ENCODE measurements at regions not wholly inside any gene's neighbourhood (a gene's known extent, or its start where the extent isn't known, plus 50 kb on each side); places are given as distances from the start of the nearest gene placed in this dataset.

GRCh38 chr16:16956376-16956775 lies 514.4 kb downstream of the XYLT1 start:
- Histone ChIP-seq H3K36me3 (ENCODE audit: control insufficient read depth, insufficient read depth, low read length) (no peaks in the 10 kb centered on the region), H3K4me3 (replicated peaks in 1 of 4; ENCODE audit: control extremely low read depth in 1 of 4, insufficient read depth in 1 of 4, low read depth in 3 of 4, low read length in 4 of 4) (no peak overlapping the region), H3K4me2 (ENCODE audit: extremely low read depth, insufficient read depth, low read length) (no peak overlapping the region), H3K9ac (ENCODE audit: insufficient read depth, low read length) (no peak overlapping the region), H4K20me1 (ENCODE audit: control insufficient read depth, extremely low read depth, insufficient read depth, low read length) (no peaks in the 10 kb centered on the region), H2AFZ (ENCODE audit: low read length) (no peak overlapping the region), H3K27me3 (ENCODE audit: control insufficient read depth, insufficient read depth, low read length) (no peaks in the 10 kb centered on the region), H3K9me3 (ENCODE audit: control insufficient read depth, insufficient read depth, low read depth, low read length) (no peaks in the 10 kb centered on the region), H3K79me2 (ENCODE audit: control insufficient read depth, insufficient read depth, low read length) (no peaks in the 10 kb centered on the region), H3K27ac (ENCODE audit: insufficient read depth, low read length) (no peak overlapping the region), H3K4me1 (ENCODE audit: control insufficient read depth, extremely low read depth, insufficient read depth, low read length) (no peaks in the 10 kb centered on the region)
- DNase-seq (ENCODE audit: low read depth in 2 of 2): no peak
- TF ChIP-seq EZH2 (IDR thresholded peaks at IDR 0.05; ENCODE audit: low read length, missing control alignments) (no peak), CTCF (conservative IDR thresholded peaks at IDR 0.05 in 1 of 2, IDR thresholded peaks at IDR 0.05 in 1 of 2; ENCODE audit: low read depth in 1 of 2, low read length in 2 of 2) (no peak)

- Histone ChIP-seq H3K27me3 (ENCODE audit: control insufficient read depth, insufficient read depth, low read length) (no peaks in the 10 kb centered on the region), H3K27ac (ENCODE audit: insufficient read depth, low read length) (no peak overlapping the region), H3K9me3 (ENCODE audit: control insufficient read depth, insufficient read depth, low read depth, low read length) (no peaks in the 10 kb centered on the region), H3K36me3 (ENCODE audit: control insufficient read depth, insufficient read depth, low read length) (no peaks in the 10 kb centered on the region), H3K4me1 (ENCODE audit: control insufficient read depth, extremely low read depth, insufficient read depth, low read length) (no peaks in the 10 kb centered on the region), H3K4me2 (ENCODE audit: extremely low read depth, insufficient read depth, low read length) (no peak overlapping the region), H4K20me1 (ENCODE audit: control insufficient read depth, extremely low read depth, insufficient read depth, low read length) (no peaks in the 10 kb centered on the region), H2AFZ (ENCODE audit: low read length) (no peak overlapping the region), H3K9ac (ENCODE audit: insufficient read depth, low read length) (no peak overlapping the region), H3K4me3 (replicated peaks in 1 of 4; ENCODE audit: control extremely low read depth in 1 of 4, insufficient read depth in 1 of 4, low read depth in 3 of 4, low read length in 4 of 4) (no peak overlapping the region), H3K79me2 (ENCODE audit: control insufficient read depth, insufficient read depth, low read length) (no peaks in the 10 kb centered on the region)
- no peak for DNase-seq (ENCODE audit: low read depth in 2 of 2)
- TF ChIP-seq EZH2 (IDR thresholded peaks at IDR 0.05; ENCODE audit: low read length, missing control alignments) (no peak), CTCF (conservative IDR thresholded peaks at IDR 0.05 in 1 of 2, IDR thresholded peaks at IDR 0.05 in 1 of 2; ENCODE audit: low read depth in 1 of 2, low read length in 2 of 2) (no peak)
Measured at GRCh38 chr16:16960785-16961184, 510.0 kb downstream of the XYLT1 start.

GRCh38 chr16:16966439-16966838 lies 504.3 kb downstream of the XYLT1 start:
- no peaks in the 10 kb centered on the region for H3K36me3 ChIP-seq (ENCODE audit: control insufficient read depth, insufficient read depth, low read length)
- no peak overlapping the region for H3K27ac ChIP-seq (ENCODE audit: insufficient read depth, low read length)
- H3K4me3 ChIP-seq (replicated peaks in 1 of 4; ENCODE audit: control extremely low read depth in 1 of 4, insufficient read depth in 1 of 4, low read depth in 3 of 4, low read length in 4 of 4): no peak overlapping the region
- no peak overlapping the region for H3K4me2 ChIP-seq (ENCODE audit: extremely low read depth, insufficient read depth, low read length)
- no peaks in the 10 kb centered on the region for H3K27me3 ChIP-seq (ENCODE audit: control insufficient read depth, insufficient read depth, low read length)
- H3K9ac ChIP-seq (ENCODE audit: insufficient read depth, low read length): no peak overlapping the region
- no peaks in the 10 kb centered on the region for H3K79me2 ChIP-seq (ENCODE audit: control insufficient read depth, insufficient read depth, low read length)
- H4K20me1 ChIP-seq (ENCODE audit: control insufficient read depth, extremely low read depth, insufficient read depth, low read length): no peaks in the 10 kb centered on the region
- no peaks in the 10 kb centered on the region for H3K9me3 ChIP-seq (ENCODE audit: control insufficient read depth, insufficient read depth, low read depth, low read length)
- no peak for DNase-seq (ENCODE audit: low read depth in 2 of 2)
- H2AFZ ChIP-seq (ENCODE audit: low read length): no peak overlapping the region
- TF ChIP-seq CTCF (conservative IDR thresholded peaks at IDR 0.05 in 1 of 2, IDR thresholded peaks at IDR 0.05 in 1 of 2; ENCODE audit: low read depth in 1 of 2, low read length in 2 of 2) (no peak), EZH2 (IDR thresholded peaks at IDR 0.05; ENCODE audit: low read length, missing control alignments) (no peak)
- no peaks in the 10 kb centered on the region for H3K4me1 ChIP-seq (ENCODE audit: control insufficient read depth, extremely low read depth, insufficient read depth, low read length)
